ENCODE measurements at regions not wholly inside any gene's neighbourhood (a gene's known extent, or its start where the extent isn't known, plus 50 kb on each side); places are given as distances from the start of the nearest gene placed in this dataset.

DNA sequence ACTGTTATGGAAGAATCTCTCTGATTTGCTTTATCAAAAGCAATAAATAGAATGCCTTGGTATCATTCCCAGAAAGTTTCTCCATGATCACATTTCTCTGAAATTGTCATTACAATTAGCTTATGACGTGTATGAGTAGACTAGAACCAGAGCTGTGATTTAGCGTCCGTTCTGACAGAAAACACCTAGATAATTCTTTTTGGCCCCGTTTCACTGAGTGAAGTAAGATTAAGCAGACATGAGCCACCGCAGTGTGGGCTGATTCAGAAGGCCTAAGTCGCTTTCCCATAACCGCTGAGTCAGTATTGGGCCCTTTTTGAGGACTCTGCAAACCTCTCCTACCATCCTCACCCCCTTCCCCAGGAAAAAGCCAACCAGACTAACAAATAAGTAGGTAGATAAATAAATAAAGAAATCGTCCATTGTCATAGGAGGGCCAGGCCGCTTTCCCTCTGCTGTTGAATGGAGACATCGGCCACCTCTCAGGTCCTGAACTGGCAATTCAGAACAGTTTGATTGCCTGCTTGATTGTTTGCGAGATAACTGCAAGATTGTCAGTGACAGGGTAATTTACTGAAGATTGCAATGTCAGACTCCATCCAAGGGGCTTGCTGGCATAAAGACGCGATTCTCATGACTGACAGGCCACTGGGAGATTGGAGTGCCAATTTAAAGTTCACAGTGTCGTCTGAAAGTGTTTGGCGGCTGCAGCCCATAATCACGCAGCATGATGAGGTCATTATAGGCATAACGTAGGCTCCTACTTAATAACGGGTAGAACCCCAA lies 105.0 kb upstream of the WWC1 start:
- TF ChIP-seq, protein P1, sequence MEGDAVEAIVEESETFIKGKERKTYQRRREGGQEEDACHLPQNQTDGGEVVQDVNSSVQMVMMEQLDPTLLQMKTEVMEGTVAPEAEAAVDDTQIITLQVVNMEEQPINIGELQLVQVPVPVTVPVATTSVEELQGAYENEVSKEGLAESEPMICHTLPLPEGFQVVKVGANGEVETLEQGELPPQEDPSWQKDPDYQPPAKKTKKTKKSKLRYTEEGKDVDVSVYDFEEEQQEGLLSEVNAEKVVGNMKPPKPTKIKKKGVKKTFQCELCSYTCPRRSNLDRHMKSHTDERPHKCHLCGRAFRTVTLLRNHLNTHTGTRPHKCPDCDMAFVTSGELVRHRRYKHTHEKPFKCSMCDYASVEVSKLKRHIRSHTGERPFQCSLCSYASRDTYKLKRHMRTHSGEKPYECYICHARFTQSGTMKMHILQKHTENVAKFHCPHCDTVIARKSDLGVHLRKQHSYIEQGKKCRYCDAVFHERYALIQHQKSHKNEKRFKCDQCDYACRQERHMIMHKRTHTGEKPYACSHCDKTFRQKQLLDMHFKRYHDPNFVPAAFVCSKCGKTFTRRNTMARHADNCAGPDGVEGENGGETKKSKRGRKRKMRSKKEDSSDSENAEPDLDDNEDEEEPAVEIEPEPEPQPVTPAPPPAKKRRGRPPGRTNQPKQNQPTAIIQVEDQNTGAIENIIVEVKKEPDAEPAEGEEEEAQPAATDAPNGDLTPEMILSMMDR (IDR thresholded peaks at IDR 0.05) = no peak

- TF ChIP-seq, protein P1 (IDR thresholded peaks at IDR 0.05) = no peak
Observed at GRCh38 chr5:168187614-168188013, 103.8 kb upstream of the WWC1 start.

GRCh38 chr5:168188182-168188581 lies 103.3 kb upstream of the WWC1 start:
- TF ChIP-seq, protein P1 (IDR thresholded peaks at IDR 0.05) = no peak

DNA sequence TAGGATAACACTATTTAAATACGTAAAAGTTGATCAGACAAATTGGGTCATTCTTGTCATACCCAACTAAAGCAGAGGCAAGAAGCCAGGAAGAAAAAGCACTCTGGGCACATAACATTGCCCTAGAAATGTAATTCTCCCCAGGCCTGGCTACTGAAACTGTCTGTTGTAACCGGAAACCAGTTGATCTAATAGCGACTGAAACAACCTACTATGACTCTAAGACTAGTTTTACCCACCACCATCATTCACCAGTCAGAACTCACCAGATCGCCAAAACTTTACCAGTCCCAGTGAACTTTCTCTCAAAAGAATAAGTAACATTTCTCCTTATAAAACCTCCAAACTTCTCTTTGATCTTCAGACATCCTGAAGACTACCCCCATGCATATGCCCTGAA lies 99.3 kb upstream of the WWC1 start:
- TF ChIP-seq, protein P1 (IDR thresholded peaks at IDR 0.05) = no peak

DNA sequence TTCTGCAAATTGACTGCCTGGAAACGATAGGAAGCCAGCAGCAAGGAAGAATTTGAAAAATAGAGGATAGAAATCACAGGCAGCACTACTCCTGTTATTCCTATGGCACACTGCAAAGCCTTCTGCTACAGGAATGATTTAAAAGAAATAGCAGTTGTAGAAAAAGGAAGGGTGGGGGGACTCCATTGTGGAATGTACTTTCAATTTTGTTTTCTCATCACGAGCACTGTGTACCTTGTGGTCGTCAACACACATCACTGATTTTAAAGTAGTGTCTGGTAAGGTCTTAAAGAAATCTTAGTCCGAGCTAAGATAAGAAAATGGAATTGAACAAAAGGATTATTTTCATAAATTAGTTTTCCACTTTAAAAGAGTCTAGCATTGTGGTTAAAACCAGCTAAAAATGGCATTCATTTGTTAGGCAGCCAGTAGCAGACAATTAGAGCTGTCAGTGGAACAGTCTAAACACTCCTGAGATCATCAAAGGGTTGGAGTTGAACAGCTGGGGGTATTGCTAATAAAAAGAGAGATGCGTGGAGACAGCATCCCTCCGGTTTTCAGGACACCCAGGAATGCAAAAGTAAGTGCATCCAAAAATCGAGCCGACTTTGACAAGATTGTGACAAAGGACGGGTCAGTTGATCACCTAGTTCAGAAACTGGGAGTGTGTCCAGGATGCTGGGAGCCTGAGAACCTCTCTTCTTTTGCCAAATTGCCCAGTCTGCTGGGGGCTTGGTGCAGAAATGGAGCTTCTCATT lies 97.8 kb upstream of the WWC1 start:
- TF ChIP-seq, protein P1 (IDR thresholded peaks at IDR 0.05) = no peak

GRCh38 chr5:168195110-168195509 lies 96.3 kb upstream of the WWC1 start:
- TF ChIP-seq, protein P1 (IDR thresholded peaks at IDR 0.05) = no peak

GRCh38 chr5:168198359-168198758 lies 93.1 kb upstream of the WWC1 start:
- TF ChIP-seq, protein P1 (IDR thresholded peaks at IDR 0.05) = no peak

Measured in LNCAP (cell line).